ENCODE measurements at regions not wholly inside any gene's neighbourhood (a gene's known extent, or its start where the extent isn't known, plus 50 kb on each side); places are given as distances from the start of the nearest gene placed in this dataset.

DNA sequence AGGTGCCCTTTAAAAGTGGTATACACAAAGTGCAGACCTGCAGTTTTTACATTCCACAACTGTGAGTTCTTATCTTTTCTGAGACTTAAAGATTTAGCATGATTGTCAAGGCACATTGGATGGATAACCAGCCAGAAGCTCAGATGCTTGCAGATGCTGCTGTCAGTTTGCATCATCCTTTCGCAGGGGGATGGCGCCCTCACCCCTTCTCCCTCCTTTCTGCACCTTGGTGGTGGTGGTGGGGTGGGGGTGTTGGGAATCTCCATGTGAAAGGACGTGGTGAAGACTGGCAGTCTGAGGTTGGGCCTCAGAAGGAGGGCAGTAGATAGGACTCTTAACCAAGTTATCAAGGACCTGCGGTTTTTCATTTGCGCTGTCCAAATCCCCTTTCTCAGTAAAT lies 309.6 kb upstream of the SEMA6D start:
- no peak overlapping the region for H3K4me3 ChIP-seq (ENCODE audit: low read length)
- no peak for DNase-seq (ENCODE audit: low read depth)
- no peak for TF ChIP-seq CTCF (conservative IDR thresholded peaks at IDR 0.05; ENCODE audit: low read length)

- no peak overlapping the region for H3K4me3 ChIP-seq (ENCODE audit: low read length)
- no peak for TF ChIP-seq CTCF (conservative IDR thresholded peaks at IDR 0.05; ENCODE audit: low read length)
- no peak for DNase-seq (ENCODE audit: low read depth)
Observed at GRCh38 chr15:47409038-47409437, 308.3 kb upstream of the SEMA6D start.

GRCh38 chr15:47409600-47409999 lies 307.7 kb upstream of the SEMA6D start:
- no peak overlapping the region for H3K4me3 ChIP-seq (ENCODE audit: low read length)
- TF ChIP-seq CTCF (conservative IDR thresholded peaks at IDR 0.05; ENCODE audit: low read length): no peak
- DNase-seq (ENCODE audit: low read depth): peak; percentile 25

GRCh38 chr15:47410247-47410646 lies 307.1 kb upstream of the SEMA6D start:
- DNase-seq (ENCODE audit: low read depth): no peak
- no peak overlapping the region for H3K4me3 ChIP-seq (ENCODE audit: low read length)
- TF ChIP-seq CTCF (conservative IDR thresholded peaks at IDR 0.05; ENCODE audit: low read length): no peak

DNA sequence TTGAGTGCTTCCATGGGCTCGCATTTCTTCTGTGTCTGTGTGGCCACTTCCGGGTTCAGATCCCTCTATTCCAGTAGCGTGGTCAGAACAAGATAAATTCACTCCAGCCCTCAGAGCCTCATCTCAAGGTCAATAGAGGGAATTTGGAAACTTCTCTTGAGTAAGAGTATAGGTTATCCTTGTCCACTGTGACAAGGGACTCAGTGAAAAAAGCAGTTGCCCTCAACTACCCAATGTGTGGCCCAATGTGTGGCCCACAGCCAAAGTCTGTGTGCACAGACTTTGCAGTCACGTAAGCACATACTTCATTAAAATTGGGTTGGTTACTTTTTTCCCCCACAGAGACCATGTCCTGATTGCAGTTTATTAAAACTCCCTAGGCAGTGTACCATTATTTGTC lies 305.6 kb upstream of the SEMA6D start:
- no peak for TF ChIP-seq CTCF (conservative IDR thresholded peaks at IDR 0.05; ENCODE audit: low read length)
- no peak overlapping the region for H3K4me3 ChIP-seq (ENCODE audit: low read length)
- DNase-seq (ENCODE audit: low read depth): no peak

GRCh38 chr15:47412136-47412535 lies 305.2 kb upstream of the SEMA6D start:
- H3K4me3 ChIP-seq (ENCODE audit: low read length): no peak overlapping the region
- TF ChIP-seq CTCF (conservative IDR thresholded peaks at IDR 0.05; ENCODE audit: low read length): no peak
- DNase-seq (ENCODE audit: low read depth): no peak

GRCh38 chr15:47412802-47413201 lies 304.5 kb upstream of the SEMA6D start:
- no peak for TF ChIP-seq CTCF (conservative IDR thresholded peaks at IDR 0.05; ENCODE audit: low read length)
- DNase-seq (ENCODE audit: low read depth): no peak
- no peak overlapping the region for H3K4me3 ChIP-seq (ENCODE audit: low read length)
